HL-60/S4 treated with phorbol 12-myristate 13-acetate at 8.2 ng/mL for 4 days and 3 days (cell line): ENCODE measurements at regions not wholly inside any gene's neighbourhood (a gene's known extent, or its start where the extent isn't known, plus 50 kb on each side); places are given as distances from the start of the nearest gene placed in this dataset.
"Not testable (repeated sequence)": the region's sequence is repeated elsewhere in the genome, so short reads cannot be mapped to it uniquely, and the experiment has no call there.

Experiments
- in situ Hi-C: fragments of 300-500 bp; cut with MboI; formaldehyde crosslinking; loops from 2 replicates; pipeline ENCODE4 v1.15.0; 2022; ENCODE audit warnings: low sequenced_read_pairs

DNA sequence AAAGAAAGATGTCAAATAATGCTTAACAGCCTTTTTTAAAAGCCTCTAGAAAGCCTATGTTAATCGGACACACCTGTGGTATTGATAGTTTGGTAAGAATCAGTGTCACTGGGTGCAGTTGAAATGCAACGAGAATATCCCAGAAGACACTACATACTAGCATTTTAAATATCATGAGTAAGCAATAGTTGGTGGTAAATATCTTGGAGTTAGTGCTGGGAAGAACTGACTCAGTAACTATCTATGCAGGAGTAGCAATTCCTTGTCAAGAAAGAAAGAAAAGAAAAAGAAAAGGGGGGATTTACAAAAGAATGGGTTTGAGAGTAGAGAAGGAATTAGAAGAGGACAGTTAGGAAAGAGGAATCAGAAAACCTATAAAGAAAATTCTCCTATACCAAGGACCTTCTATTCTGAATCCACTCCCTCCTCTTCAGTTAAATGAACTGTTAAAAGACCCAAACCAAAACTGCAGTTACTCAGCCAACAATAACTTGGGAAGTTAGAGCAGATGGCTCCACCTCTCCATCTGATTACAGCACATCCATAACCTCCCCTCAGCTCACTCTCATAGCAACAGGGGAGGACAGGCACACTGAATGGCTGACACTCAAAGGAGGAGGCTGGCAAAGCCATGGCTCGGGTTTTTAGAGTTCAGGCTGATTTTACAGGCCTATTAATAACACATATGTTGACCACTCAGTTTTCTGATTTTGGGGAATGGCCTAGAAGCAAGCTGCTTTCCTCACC, 207.6 kb upstream of the MDFIC2 start:
- in situ Hi-C loops: no loop called here

GRCh38 chr3:70519026-70519425, 206.6 kb upstream of the MDFIC2 start:
- in situ Hi-C loops: no loop called here

- in situ Hi-C loops: no loop called here
Measured at GRCh38 chr3:70518356-70518755, 205.9 kb upstream of the MDFIC2 start.

- in situ Hi-C loops: no loop called here
Measured at GRCh38 chr3:70517124-70517890, 204.9 kb upstream of the MDFIC2 start.

DNA sequence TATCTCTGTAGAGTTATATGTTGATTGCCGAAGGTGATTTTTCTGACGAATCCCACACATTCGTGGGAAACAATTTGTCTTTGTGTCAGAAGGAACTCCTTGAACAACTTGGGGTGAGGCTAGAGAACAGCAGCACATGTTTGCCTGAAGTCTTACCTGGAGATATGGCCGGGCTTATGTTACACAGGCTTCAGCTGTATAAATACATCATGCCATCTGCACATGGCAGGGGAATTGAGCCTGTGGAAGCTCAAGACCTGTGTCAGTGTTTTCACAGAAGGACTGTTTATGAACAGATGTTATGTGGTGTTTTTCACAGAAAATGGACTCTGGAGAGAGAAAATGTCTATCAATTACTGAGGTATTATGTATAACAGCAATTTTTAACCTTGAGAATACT, 203.6 kb upstream of the MDFIC2 start:
- in situ Hi-C loops: no loop called here

- in situ Hi-C loops: no loop called here
Measured at GRCh38 chr3:70507486-70507885, 195.0 kb upstream of the MDFIC2 start.

DNA sequence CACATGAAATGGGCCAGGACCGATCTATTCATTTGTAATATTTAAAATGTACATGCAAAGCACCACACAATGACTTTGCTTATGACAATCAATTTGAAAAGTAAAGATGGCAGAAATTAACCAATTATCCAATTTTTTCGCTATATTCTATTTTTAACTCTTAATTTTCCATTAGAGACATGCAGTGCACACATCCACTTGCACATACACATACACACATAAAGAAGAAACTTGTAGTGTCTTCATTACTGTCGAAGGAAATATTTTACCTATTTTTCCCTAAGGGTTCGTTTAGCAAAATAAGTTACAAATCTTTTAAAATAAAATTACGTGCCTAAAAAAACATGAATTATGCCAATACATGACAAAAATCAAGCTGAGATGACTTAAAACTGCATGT, 194.3 kb upstream of the MDFIC2 start:
- in situ Hi-C loops: no loop called here

- in situ Hi-C loops: no loop called here
Measured at GRCh38 chr3:70501561-70501960, 189.1 kb upstream of the MDFIC2 start.

DNA sequence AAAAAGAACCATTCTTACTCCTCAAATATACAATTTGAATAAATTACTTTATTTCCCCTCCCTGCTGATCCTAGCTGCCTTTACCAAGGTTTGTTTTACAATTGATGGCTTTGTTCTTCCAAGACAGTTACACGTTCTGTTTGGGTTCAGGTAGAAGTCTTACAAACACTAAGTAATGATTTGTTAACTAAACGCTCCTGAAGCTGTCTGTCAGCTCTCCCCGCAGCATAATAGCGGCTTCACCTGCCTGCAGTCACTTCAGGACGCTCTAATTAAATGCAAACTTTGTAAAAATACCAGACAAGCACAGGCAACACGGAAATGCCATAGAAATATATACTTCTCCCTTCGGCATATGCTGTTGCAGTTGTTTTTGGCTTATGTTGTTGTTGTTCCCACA, 176.4 kb upstream of the MDFIC2 start:
- in situ Hi-C loops: no loop called here

GRCh38 chr3:70488131-70488530, 175.7 kb upstream of the MDFIC2 start:
- in situ Hi-C loops: no loop called here

- in situ Hi-C loops: no loop called here
Measured at GRCh38 chr3:70486414-70487017, 174.1 kb upstream of the MDFIC2 start.

DNA sequence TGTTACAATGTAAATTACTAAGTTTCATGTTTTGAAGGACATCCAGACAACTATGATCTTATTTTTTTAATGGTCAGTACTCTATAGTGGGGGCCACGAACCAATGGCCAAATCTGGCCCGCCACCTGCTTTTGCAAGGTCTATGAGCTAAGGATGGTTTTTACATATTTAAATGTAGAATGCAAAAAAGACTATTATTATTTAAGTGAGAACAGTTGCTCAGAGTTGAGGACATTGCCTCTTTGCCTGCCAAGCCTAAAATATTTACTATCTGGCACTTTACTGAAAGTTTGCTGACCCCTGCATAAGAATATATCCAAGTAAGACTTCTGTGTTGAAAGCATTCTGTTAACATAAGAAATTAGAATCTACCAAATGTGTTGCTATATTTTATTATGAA, 163.7 kb upstream of the MDFIC2 start:
- in situ Hi-C loops: no loop called here

DNA sequence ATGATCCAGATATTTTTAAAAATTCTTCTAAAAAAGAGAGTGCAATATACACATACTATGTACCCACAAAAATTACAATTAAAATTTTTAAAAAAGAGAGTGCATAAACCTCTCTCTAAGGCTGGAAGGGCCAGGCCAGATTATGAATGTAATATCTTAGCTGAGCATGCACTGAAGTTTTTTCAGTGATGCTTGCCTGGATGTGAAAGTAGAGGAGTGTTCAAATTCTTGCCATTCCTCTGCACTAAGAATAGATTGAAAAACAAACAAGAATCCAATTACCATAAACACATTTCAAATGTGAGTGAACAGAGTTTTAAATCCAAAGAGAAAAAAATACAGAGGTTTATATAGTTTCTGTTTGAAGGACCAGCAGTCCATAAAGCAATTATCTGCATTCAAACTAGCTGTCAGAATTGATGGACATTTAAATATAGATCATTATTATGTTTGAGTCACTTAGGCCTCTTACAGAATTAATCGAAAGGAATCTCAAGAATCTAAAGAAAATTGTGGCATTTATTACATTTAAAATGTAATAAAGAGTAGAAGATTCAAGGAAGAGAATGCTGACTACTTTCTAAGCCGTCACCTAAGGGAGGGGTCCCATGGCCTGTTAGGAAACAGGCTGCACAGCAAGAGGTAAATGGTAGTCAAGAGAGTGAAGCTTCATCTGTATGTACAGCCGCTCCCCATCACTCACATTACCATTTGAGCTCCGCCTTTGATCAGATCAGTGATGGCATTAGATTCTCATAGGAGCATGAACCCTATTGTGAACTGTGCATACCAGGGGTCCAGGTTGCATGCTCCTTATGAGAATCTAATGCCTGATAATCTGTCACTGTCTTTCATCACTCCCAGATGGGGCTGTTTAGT, 159.3 kb upstream of the MDFIC2 start:
- in situ Hi-C loops: no loop called here

- in situ Hi-C loops: no loop called here
Measured at GRCh38 chr3:70466096-70466495, 153.7 kb upstream of the MDFIC2 start.

- in situ Hi-C loops: no loop called here
Measured at GRCh38 chr3:70464876-70465275, 152.4 kb upstream of the MDFIC2 start.

DNA sequence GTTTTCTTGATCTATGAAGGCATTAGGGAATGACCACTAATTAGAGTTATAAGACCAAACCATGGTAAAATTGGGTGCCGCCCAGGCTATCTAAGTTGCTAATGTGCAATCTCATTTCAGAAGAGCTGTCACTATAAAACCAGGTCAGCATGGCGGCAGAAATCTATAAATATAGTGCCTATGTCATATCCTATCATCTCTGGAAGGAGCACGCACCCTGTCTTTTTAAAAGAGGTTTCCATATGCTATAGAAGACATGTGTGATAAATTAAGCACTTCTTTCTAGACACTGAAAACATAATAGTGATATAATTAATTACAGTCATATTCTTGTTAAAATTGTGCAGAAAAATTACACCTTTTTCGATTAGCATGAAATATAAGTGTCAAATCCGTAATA, 152.0 kb upstream of the MDFIC2 start:
- in situ Hi-C loops: no loop called here

DNA sequence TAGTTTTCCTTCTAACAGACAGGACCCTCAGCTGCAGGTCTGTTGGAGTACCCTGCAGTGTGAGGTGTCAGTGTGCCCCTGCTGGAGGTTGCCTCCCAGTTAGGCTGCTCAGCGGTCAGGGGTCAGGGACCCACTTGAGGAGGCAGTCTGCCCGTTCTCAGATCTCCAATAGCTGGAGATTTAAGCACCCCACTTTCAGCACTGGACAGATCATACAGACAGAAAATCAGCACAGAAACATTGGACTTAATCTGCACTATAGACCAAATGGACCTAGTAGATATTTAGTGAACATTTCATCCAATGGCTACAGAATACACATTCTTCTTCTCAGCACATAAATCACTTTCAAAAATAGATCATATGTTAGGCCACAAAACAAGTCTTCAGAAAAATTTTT, 137.8 kb upstream of the MDFIC2 start:
- in situ Hi-C loops: not testable (repeated sequence)

GRCh38 chr3:70435422-70435821, 123.0 kb upstream of the MDFIC2 start:
- in situ Hi-C loops: not testable (repeated sequence)

DNA sequence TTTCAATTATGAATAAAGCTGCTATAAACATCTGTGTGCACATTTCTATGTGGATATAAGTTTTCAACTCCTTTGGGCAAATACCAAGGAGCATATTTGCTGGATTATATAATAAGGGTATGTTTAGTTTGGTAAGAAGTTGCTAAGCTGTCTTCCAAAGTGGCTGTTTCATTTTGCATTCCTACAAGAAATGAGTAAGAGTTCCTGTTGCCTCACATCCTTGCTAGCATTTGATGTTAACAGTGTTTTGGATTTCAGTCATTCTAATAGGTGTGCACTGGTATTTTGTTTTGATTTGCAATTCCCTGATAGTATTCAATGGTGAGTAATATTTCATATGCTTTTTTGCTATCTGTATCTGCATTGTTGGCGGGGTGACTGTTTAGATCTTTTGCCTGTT, 120.7 kb upstream of the MDFIC2 start:
- in situ Hi-C loops: no loop called here

- in situ Hi-C loops: no loop called here
Measured at GRCh38 chr3:70431911-70432310, 119.5 kb upstream of the MDFIC2 start.

DNA sequence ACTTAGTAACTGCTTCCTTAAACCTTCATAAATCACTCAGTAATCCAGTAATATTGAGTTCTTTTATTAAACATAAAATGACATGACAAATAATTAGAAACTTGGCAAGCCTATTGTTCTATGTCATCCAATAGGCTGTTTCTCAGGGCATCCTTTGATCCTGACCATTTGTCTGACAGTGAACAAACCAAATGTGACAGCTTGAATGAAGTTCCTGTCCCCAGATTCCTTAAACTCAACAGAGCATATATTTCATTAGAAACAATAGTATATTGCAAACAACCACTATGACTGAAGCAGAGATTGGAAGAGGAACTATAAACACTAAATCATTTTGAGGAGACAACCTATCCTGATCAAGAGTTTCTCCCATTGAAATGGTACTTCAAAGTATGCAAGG, 113.6 kb upstream of the MDFIC2 start:
- in situ Hi-C loops: no loop called here
